Activated CD4-positive, alpha-beta T cell treated with anti-CD3 and anti-CD28 coated beads, Interleukin-2, amount 50 U/mL, for 4 hours (primary cell): ENCODE measurements at regions not wholly inside any gene's neighbourhood (a gene's known extent, or its start where the extent isn't known, plus 50 kb on each side); places are given as distances from the start of the nearest gene placed in this dataset.

Experiments
- DNase-seq, 2 experiments: peaks; one replicate each; pipeline ENCODE4 v3.0.0-alpha.2; 2020

DNA sequence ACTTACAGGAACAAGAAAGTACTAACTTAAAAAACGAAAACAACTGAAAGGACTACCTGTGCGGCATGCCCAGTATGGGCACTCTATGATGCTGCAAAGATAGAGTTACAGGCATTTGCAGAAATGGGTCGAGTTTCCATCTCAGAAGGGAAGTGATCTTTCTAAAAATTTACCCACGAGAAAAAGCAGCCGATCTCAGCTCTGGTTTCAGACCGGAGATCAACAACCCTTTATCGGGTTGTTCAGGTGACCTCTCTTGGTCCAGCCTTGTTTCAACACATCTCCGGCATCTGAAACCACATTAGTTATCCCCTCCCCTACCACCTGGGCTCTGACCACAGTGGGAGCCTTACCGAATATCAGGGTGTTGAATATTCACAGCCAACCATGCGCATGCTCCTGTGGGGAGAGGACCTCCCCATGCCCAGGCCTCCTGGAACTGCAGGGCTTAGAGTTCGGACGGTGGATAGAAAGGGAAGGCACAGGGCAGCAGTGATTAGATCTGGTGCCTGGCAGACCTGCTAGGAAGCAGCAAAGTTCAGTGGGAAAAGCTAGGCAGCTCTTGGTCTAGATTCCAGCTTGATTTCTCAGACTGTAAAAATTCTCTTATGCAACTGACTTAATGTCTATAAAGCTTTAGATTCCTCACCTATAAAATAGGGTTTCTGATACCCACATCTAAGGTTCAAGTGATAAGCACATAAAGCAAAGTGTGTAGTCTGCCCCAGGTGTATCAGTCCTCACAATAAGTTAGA lies 906.0 kb downstream of the VRK1 start:
- DNase-seq, result no peak

DNA sequence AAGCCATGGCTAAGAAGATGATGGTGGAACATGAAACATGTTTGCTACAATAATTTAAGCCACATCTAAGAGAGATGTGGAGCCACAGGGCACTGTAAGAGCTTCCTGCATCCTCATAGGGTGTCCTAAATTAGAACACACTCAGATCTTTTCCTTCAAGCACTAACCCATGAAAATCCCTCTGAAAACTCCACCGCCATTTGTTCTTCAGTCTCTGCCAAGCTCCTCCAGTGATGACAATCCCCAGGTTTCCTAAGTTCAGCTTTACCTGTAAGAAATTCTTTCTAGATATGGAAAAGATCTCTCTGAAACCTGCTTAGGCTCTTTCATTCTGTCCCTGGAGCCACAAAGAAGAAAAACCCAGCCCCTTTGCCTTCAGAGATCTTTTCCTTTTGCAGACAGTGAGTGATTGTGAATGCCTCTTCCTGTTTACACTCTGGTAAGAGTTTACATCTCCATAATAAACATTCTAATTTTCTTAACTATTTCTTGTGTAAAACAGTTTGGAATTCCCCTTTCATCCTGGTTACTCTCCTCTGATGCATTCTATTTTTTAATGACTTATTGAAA lies 907.2 kb downstream of the VRK1 start:
- no peak for DNase-seq

DNA sequence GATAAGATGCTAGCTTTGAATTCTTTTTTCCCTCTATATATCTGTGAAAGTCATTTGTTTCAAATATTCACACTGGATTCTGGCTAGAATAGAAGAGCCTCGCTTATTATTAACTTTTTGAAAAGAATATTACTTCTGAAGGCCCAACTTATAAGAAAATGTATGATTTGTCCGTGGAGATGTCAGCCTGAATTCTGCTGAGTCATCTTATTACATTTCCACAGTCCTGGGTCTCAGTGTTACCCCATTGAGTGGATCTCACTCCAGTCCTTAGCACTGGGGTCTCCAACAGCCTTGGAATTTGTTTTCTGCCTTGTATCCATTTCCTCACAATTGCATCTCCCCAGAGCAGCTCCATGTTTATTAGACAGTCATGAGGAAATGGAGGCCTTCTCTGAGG lies 907.9 kb downstream of the VRK1 start:
- DNase-seq, result no peak

DNA sequence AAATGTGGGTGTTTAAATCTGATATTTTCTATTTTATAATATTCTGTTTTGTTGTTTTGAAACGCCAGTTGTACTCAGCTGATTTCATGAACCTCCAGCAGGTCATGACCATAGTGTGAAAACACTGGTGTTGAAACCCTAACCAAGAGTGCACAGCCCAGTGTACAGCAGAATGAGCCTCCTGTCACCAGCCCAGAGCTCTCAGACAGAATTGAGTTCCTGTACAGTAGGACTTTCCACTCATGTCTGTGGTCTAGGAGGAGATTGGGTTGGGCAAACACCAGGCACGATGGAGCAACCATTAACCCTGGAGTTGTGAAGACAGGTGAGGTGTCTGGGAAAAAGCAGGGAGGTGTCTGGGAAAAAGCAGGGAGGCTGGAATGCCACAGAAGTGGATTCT lies 908.8 kb downstream of the VRK1 start:
- peak in 1 of 2 experiments; percentile 14 for DNase-seq

DNA sequence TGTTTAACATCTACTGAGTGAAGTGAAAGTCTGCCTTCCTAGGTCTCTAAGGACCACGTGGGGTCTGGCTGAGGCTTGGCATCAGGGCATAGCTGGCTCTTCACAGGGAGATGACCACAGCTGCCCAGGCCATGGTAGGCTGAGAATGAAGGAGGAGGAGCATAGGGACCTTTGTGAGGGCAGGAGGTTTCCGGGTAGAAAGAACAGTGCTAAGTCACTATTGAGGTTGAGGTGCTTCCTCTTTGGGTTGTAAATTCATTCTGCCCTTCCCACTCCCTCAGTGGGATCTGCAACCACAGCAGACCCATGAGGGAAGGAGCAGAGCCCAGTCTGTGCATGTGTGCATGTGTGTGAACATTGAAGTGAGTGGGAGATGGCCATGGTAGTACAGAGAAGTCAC lies 909.6 kb downstream of the VRK1 start:
- DNase-seq, result no peak

DNA sequence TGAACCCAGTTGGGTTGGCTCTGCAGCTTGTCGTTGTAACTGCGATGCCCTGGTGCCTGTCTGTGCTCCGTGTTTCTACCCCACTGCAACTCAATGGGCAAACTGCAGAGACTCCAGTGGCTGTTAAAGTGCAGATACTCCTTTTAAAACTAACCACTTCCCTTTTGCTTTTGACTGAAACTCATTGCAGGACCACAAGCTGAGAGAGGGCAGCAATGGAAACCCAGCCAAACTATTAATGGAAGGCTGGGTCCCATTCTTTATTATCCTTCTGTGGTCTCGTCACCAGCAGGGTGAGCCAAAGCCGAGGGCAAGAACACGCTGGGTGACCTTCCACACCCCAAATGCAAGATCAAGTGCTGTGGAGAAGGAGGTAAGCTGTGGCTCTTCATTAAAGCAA lies 910.4 kb downstream of the VRK1 start:
- peak in 1 of 2 experiments; percentile 13 for DNase-seq

DNA sequence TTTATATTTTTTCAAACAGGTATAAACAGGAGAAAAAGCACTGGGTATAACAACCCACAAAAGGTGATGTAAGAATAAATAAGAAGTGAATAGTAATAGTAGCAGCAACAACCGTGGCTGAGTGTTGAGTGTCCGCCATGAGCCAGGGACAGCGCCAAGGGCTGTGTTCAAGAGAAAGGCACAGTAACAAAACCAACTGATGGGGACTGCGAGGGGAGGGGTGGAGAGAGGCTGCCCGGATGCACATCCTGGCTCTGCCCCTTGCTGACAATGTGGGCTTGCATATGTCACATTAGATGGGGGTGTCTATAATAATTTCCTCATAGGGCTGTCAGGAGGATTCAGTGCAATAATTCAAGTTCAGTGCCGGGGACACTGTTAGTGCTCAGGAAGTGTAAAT lies 912.4 kb downstream of the VRK1 start:
- peak; percentile 14 to 16 for DNase-seq

DNA sequence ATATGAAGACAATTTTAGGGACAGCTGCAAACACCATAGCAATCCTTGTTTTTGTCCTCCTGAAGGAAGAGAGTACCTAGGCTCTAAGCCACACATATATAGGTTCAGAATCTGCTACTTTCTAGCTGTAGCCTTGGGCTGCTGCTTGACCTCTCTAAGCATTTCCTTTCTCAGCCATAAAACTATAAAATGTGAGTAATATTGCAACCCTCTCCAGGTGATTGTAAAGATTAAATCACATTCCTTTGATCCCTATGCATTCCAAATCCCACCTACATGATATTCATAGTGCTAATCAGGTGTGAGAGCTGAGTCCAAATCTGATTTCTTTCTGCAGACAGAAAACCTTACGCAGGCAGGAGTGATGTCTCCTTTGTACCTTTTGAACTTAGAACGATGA lies 913.5 kb downstream of the VRK1 start:
- DNase-seq, result no peak

DNA sequence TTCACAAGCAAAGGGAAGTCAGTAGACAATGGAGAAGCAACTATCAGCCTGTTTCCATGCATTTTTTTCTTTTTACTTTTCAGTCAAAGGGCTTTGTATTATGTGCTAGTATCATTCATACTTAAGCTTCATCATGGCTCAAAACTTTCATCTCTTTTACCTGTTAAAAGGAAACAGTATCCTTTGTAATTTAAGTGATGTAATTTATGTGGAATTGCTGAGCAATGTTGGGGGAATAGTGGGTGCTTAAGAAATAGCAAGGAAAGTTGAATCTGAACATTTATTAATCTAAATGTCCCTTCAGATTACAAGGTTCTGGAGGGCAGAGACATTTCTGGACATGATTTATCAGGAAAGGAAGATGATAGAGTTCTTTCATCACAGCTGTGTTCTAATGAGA lies 915.3 kb downstream of the VRK1 start:
- no peak for DNase-seq

DNA sequence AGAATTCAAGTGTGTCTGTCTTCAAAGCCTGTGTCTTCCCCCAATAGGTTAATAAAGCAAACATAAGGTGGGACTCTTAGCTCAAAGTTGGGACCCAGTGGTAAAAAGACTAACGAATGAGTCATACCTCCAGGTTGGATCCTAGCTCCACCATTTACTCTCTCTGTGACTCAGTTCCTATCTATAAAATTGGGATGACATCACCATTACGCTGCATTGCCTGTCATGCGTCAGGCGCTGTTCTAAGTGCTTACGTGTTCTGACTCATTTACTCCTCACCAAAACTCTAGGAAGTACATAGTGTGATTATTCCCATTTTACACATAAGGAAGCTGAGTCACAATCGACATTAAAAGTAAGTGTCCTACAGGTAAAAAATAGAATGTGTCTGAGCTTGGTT lies 915.8 kb downstream of the VRK1 start:
- DNase-seq, result peak; percentile 22 to 24

DNA sequence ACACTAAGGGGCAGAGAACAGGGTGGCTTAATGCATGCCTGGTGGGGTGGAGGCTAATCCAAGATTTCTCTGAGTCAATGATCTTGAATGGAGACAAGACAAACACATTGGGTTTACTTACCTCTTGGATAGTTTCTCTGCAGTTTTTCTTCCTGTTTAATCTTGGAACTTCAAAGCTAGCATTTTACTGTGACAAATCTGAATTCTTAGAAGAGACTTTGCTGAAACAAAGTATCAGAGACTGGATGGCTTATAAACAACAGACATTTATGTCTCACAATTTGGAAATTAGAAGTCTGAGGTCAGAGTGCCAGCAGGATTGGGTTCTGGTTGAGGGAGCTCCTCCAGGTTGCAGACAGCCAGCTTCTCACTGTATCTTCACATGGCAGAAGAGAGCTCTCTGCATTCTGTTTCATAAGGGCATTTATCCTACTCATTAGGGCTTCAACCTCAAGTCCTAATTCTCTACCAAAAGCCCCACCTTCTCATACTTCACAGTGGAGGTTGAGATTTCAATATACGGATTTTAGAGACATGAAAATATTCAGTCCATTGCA lies 921.8 kb downstream of the VRK1 start:
- DNase-seq, result no peak

DNA sequence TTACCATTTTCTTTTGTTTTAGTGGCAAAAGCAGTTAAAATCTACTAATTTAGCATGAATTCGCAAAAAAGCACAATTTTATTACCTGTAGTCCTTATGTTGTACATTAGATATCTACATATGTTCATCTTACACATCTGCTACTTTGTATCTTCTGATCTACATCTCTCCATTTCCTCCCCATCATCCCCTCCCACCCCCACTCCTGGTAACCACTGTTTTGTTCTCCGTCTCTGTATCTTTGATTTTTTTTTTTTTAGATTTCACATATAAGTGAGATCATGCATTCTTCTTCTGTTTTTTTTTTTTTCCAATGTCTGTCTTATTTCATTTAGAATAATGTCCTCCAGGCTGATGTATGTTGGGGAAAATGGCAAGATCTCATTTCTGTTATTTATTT lies 922.7 kb downstream of the VRK1 start:
- peak; percentile 44 to 53 for DNase-seq

DNA sequence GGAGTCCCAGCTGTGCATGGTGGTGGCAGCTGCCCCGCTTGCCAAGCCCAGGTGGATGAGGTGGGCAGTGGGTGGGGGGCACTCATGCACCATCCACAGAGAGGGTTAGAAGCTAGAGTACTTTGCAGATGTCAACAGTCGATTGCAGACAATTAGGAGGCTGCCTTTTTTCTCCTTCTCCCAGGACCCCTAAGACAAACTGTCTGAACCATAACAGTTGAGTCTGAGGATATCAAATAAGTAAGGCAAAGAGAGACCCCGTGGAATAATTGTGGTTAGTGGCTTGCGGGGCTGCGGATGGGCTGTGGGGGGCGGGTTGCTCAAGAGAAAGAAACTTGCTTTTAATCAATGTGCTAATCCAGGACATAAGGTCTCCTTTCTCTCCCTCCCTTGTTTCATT lies 926.2 kb downstream of the VRK1 start:
- no peak for DNase-seq

DNA sequence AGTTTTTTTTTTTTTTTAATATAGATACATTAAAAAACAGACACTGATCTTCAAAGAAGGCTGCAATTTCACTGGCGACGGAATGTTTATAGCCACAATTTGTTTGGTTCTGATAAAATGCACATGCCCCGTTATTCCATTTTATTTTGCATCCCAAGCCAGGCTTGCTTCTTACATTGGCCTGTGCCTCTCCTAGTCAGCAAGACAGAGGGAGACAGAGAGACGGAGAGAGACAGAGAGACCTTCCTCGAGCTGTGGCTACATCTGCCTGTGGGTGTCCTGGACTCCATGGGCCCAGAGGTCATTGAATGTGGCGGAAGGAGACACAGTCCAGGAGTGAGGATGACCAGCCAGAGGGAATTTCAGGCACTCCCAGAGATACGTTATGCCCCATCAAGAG lies 926.6 kb downstream of the VRK1 start:
- DNase-seq, result no peak

DNA sequence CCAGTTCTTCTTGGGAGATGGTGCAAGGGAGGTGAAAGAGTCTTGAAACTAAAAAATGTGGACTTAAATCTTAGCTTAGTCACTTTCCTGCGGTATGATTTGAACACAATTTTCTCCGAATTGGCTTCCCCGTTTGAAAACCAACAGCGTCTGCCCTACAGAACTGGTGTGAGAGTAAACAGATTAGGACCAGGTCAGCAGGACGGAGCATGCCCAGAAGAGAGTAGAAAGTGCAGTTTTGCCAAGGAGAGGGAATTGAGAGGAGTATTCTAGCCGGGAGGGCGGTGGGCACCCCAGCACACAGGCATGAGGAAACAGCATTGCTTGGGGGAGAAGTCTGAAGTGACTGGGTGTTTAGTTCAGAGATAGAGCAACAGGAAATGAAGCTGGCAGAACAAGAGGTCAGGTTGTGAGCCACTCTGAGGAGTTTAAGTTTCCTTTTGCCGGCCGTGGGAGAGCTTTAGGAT lies 927.1 kb downstream of the VRK1 start:
- peak in 1 of 2 experiments; percentile 13 for DNase-seq

DNA sequence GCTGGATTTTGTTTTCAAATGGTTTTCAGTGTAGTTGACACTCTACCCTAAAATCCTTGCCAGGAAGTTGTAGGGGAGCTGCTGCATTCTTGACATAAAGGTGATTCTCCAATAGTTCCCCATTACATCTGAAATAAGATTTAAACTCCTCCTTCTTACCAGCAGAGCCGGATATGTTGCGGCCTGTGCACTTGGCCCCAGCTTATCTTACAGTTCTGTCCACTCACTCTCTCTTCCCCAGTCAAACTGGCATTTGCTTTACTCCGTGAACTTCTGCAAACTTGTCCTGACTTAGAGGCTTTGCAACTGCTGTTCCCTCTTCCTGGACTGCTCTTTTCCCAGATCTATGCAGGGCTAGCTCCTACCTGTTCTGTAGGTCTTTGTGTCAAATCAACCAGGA lies 929.5 kb downstream of the VRK1 start:
- no peak for DNase-seq

DNA sequence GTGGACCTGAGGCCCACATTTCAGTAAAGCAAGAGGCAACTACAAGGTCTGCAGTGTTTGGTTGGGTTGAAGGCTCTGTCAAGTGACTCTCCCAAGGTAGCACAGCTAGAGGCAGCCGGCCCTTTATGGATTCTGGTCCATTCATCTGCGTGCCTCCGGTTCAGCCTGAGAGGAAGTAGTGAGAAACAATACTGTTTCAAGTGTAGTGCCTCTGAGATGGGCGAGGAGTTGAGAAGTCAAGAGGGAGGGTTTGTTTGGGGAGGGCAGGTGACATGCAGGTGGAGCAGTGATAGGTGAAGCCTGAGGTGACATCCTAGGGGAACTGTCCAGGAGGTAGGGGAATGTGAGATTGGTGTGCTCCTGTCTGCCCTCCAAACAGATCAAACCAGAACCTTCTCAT lies 933.5 kb downstream of the VRK1 start:
- no peak for DNase-seq

DNA sequence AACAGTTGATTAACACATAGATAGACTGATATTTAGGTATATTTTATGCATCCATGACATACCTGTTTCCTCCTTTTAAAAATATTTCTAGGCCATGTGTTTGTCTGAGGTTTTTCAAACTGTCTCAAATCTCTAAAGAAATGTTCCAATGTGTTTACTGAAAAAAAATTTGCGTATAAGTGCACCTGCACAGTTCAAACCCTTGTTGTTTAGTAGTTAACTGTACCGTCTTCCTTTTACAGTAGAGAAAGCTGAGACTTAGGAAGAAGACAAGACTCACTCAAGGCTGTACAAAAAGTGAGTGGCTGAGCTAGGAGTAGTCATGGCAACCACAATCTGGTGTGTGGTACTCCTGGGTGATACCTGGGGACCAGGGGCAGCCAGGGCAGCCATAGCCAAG lies 934.6 kb downstream of the VRK1 start:
- DNase-seq, result no peak

DNA sequence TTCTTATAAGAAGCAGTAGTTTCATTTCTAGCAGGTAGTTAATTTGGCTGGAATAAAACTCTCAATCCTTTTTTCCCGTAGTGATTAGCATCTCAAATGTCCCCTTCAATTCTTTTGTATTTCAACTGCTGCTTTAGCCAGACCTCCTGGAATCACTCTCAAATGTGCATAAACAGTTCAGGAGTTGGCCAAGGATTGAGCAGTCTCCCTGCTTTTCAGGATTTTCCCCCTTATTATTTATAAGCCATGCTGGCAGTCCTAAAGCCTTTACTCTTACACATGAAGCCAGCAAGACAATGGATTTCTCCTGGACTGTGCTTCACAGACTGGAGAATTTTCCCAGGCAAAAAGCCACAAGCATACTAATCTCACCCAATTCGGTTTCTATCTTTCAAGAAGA lies 950.1 kb downstream of the VRK1 start:
- DNase-seq, result no peak

DNA sequence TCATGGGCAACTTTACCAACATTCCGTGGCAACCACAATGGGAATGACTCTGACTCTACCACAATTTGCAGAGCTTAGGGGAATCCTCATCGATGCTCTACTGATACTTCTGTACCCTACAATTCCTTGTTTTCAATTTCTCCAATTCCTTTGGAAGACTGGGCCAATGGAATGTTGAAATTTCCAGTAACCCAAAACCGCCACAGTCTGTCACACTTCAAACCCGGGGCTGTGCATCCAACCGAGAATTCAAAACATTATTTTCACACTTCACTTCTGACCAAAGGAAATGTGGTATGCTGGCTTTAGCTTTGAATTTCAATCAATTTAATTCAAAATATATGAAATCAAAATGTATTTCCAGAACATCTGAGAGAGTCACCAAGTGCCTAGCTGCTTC lies 951.4 kb downstream of the VRK1 start:
- no peak for DNase-seq

DNA sequence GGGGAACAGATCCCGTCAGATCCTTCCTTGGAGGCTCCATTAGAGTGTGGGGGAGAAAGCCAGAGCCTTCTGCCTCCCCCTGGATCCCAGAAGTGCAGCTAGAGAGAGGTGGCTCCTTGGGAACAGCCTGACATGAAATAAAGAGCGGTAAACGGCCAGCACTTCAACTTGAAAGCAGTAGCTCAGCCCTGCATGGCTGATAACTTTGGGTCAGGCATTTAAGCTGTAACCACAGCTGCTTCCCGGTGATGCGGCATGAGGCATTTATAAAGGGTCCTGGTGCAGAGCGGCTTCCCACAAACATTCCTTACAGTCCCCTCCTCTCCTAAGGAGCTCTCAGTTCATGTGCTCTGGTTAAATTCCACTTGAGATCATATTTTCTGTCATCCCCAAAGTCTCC lies 960.3 kb downstream of the VRK1 start:
- DNase-seq, result no peak

DNA sequence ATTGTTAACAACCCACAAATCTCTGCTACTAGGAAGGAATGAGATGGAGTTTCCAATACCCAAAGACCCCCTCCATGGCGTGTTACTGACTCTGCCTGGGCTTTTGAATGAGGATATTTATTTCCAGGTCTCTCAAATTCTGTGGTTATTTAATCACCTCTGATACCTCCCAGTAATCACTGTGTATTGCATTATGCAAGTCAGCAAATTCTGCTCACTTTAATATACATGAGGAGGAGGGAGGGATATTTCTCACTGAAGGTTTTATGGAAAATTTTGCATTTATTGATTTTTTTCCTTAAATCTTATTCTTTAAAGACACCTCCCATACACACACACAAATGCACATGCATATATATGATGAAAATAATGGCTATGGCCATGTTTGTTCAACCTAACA lies 962.9 kb downstream of the VRK1 start:
- DNase-seq, result no peak

DNA sequence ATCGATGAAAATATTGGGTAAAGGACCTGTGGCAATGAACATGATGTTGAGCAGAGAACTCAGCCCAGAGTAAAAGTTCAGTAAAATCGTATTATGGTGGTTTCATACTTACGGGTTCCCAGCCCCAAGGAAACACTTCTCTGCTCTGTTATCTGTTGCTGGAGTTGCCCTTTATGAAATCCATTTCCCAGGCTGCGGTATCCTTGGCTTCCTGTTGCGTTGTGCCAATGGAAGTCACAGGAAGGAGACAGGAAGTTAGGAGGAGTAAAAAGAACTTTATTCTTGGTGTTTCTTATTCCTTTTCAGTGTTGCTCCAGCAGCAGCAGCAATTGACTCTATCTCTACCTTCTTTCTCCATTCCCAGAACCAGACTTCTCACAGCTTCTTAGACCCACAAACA lies 965.2 kb downstream of the VRK1 start:
- DNase-seq, result no peak

DNA sequence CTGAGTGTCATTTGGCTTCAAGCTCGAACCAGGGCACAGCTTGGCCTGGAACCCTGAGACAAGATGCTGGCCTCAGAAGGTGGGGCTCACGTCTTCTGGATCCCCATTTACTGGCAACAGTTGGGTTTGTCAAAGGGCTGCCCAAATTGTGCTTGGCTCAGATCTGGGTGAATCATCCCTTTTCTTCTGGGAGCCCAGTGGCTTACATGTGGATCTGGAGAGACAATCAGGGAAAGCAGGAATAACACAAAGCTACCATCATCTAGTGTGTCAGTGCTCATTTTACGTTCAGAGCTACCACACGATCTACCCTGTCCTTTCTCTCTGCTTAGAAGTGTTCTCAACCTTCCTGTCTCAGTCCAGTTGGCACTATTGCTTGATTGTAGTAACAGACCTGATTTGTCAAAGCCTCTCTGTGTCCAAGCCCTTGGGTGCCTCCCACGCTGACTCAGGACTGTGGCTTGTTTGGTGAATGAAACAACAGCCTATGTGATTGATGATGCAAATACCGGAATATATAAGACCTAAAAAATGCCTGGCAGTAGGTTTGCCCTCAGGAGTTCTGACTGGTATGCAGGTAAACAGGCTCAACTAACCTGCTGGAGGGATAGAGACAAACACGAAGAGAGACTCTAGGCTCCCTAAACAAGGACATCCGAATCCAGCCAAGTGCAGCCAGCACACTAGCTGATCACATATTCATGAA lies 974.3 kb downstream of the VRK1 start:
- DNase-seq, result no peak
